Keratinocyte (primary cell): ENCODE measurements at regions not wholly inside any gene's neighbourhood (a gene's known extent, or its start where the extent isn't known, plus 50 kb on each side); places are given as distances from the start of the nearest gene placed in this dataset.
A peak's percentile ranks its signal among the peaks of the same experiment; 100 is the strongest.

ENCODE experiments used
- DNase-seq: peaks from one replicate; pipeline ENCODE4 v3.0.0-alpha.2; 2011; ENCODE audit warnings: low read depth, missing footprints, low spot score
- FAIRE-seq: peaks from 2 replicates; lab custom pipeline; 2011; peaks lifted over from hg19 to GRCh38; lab: Jason Lieb, UNC
- H2AFZ ChIP-seq: 2 replicates; pipeline ENCODE4 v1.6.0; 2012; ENCODE audit warnings: low read length, control low read depth, inconsistent platforms; ENCODE audit not compliant: control insufficient read depth
- H3K27ac ChIP-seq: 2 replicates; pipeline ENCODE4 v1.5.1; 2011; ENCODE audit warnings: low read length; ENCODE audit not compliant: control insufficient read depth, insufficient read depth
- H3K27me3 ChIP-seq: 3 replicates; pipeline ENCODE4 v1.6.0; 2011; ENCODE audit warnings: low read length; ENCODE audit not compliant: control insufficient read depth, insufficient read depth; ENCODE audit errors: extremely low read depth
- H3K36me3 ChIP-seq, 2 experiments: 2 replicates in 1 of 2; 3 replicates in 1 of 2; pipeline ENCODE4 v1.5.1; 2011; ENCODE audit warnings: low read length in 2 of 2, mild to moderate bottlenecking in 1 of 2; ENCODE audit not compliant: control insufficient read depth in 2 of 2, insufficient read depth in 2 of 2; ENCODE audit errors: extremely low read depth in 1 of 2
- H3K4me1 ChIP-seq: 3 replicates; pipeline ENCODE4 v1.5.1; 2011; ENCODE audit warnings: low read length; ENCODE audit not compliant: control insufficient read depth, insufficient read depth; ENCODE audit errors: extremely low read depth
- H3K4me2 ChIP-seq: 3 replicates; pipeline ENCODE4 v1.6.0; 2011; ENCODE audit warnings: low read depth, low read length; ENCODE audit not compliant: control insufficient read depth, insufficient read depth; ENCODE audit errors: extremely low read depth
- H3K4me3 ChIP-seq, 3 experiments: fragments of 200-600 bp in 1 of 3; sonication (generic) in 1 of 3; 2 replicates in 2 of 3; 3 replicates in 1 of 3; pipeline ENCODE4 v1.5.1; 2011 to 2016; ENCODE audit warnings: low read length in 3 of 3, mild to moderate bottlenecking in 3 of 3, control low read depth in 2 of 3, inconsistent platforms in 1 of 3, low read depth in 1 of 3, mixed read lengths in 1 of 3, mixed run types in 1 of 3, moderate library complexity in 1 of 3; ENCODE audit not compliant: control insufficient read depth in 2 of 3, insufficient read depth in 2 of 3; ENCODE audit errors: extremely low read depth in 1 of 3
- H3K79me2 ChIP-seq: 2 replicates; pipeline ENCODE4 v1.6.0; 2012; ENCODE audit warnings: low read length; ENCODE audit not compliant: control insufficient read depth, insufficient read depth
- H3K9ac ChIP-seq: 3 replicates; pipeline ENCODE4 v1.6.0; 2011; ENCODE audit warnings: low read length; ENCODE audit not compliant: control insufficient read depth, insufficient read depth; ENCODE audit errors: extremely low read depth
- H3K9me1 ChIP-seq: 3 replicates; pipeline ENCODE4 v1.6.0; 2011; ENCODE audit warnings: low read length; ENCODE audit not compliant: control insufficient read depth, insufficient read depth; ENCODE audit errors: extremely low read depth
- H3K9me3 ChIP-seq: 2 replicates; pipeline ENCODE4 v1.5.1; 2012; ENCODE audit warnings: low read depth, low read length; ENCODE audit not compliant: control insufficient read depth
- H4K20me1 ChIP-seq: 3 replicates; pipeline ENCODE4 v1.6.0; 2011; ENCODE audit warnings: low read length; ENCODE audit not compliant: control insufficient read depth, insufficient read depth; ENCODE audit errors: extremely low read depth
- EZH2 ChIP-seq: IDR thresholded peaks from one replicate; pipeline ENCODE4 v1.6.1; 2012; ENCODE audit warnings: inconsistent platforms, mild to moderate bottlenecking, low read length, moderate library complexity
- dilution Hi-C: fragments of 300-500 bp; cut with MboI; formaldehyde crosslinking; loops from one replicate; pipeline ENCODE4 v1.7.0; 2020; ENCODE audit warnings: low sequenced_read_pairs; ENCODE audit not compliant: extremely low pct_ligation_motif_present
- TF ChIP-seq, protein P1 (sequence below), 3 experiments: IDR thresholded peaks in 1 of 3; conservative IDR thresholded peaks in 1 of 3; optimal IDR thresholded peaks in 1 of 3; 2 replicates in 2 of 3; 3 replicates in 1 of 3; pipeline versions ENCODE3 to v1.5.1; 2011; ENCODE audit warnings: low read length in 3 of 3, mild to moderate bottlenecking in 3 of 3, moderate library complexity in 2 of 3, control low read depth in 1 of 3, inconsistent platforms in 1 of 3; ENCODE audit not compliant: insufficient read depth in 2 of 3; ENCODE audit errors: extremely low read depth in 1 of 3

DNA sequence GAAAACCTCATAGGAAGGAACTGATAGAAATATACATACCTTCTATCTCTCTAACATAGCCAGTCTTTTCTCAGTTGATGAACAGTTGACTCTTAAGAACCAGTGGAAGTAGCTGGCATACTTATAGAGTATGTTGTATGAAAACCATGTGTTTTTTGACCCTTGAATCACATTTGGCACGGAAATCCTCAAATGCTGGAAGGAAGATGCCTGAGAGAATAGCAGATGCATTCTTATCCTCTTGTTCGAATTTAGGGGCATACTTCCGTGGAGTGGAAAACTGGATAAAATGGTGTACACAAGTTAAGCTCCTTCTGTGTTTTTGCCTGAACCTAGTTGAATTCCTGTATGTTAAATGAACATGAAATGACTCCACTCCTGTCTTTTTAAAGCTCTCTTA is 145.5 kb downstream of the PCDH7 start:
- Histone ChIP-seq H3K4me2 (no peak overlapping the region), H3K9me3 (no peaks in the 10 kb centered on the region), H3K9me1 (no peaks in the 10 kb centered on the region), H3K4me3 (no peak overlapping the region), H3K27ac (no peak overlapping the region), H3K79me2 (no peaks in the 10 kb centered on the region), H2AFZ (no peak overlapping the region), H3K9ac (no peak overlapping the region), H3K36me3 (no peaks in the 10 kb centered on the region), H4K20me1 (no peaks in the 10 kb centered on the region), H3K4me1 (peaks cover 32% of the 10 kb centered on the region), H3K27me3 (no peaks in the 10 kb centered on the region)
- no peak for FAIRE-seq
- no peak for TF ChIP-seq EZH2
- TF ChIP-seq, protein P1, sequence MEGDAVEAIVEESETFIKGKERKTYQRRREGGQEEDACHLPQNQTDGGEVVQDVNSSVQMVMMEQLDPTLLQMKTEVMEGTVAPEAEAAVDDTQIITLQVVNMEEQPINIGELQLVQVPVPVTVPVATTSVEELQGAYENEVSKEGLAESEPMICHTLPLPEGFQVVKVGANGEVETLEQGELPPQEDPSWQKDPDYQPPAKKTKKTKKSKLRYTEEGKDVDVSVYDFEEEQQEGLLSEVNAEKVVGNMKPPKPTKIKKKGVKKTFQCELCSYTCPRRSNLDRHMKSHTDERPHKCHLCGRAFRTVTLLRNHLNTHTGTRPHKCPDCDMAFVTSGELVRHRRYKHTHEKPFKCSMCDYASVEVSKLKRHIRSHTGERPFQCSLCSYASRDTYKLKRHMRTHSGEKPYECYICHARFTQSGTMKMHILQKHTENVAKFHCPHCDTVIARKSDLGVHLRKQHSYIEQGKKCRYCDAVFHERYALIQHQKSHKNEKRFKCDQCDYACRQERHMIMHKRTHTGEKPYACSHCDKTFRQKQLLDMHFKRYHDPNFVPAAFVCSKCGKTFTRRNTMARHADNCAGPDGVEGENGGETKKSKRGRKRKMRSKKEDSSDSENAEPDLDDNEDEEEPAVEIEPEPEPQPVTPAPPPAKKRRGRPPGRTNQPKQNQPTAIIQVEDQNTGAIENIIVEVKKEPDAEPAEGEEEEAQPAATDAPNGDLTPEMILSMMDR (optimal IDR thresholded peaks at IDR 0.05 in 1 of 3, IDR thresholded peaks at IDR 0.05 in 1 of 3, conservative IDR thresholded peaks at IDR 0.05 in 1 of 3; ENCODE audit: extremely low read depth in 1 of 3, insufficient read depth in 2 of 3, low read length in 3 of 3) = no peak
- dilution Hi-C loops = no loop called here
- no peak for DNase-seq

DNA sequence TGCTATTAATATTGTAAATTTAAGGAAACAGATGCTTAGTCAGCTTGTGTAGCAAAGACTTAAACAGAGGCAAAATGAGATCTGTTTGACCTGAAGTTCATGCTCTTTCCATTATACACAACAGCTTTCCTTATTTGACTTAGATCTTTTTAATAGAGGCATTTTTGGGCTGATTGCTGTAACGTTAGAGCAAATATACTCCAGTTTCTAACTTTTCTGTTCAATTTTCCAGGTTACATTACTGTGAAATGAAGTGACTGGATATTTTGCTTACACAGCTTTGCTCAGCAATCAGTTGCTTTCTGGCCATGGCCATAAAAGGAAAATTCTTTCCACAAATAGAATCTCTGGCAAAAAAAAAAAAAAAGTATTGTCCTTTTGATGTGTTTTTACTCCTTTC is 146.2 kb downstream of the PCDH7 start:
- peak overlapping the region in 1 of 3 experiments; percentile 9 for H3K4me3 ChIP-seq
- no peak for TF ChIP-seq EZH2
- TF ChIP-seq, protein P1 (optimal IDR thresholded peaks at IDR 0.05 in 1 of 3, IDR thresholded peaks at IDR 0.05 in 1 of 3, conservative IDR thresholded peaks at IDR 0.05 in 1 of 3; ENCODE audit: extremely low read depth in 1 of 3, insufficient read depth in 2 of 3, low read length in 3 of 3) = no peak
- no peaks in the 10 kb centered on the region for H3K9me3 ChIP-seq
- dilution Hi-C loops = no loop called here
- no peak overlapping the region for H3K9ac ChIP-seq
- FAIRE-seq = peak; percentile 57
- H2AFZ ChIP-seq = no peak overlapping the region
- H3K27me3 ChIP-seq = no peaks in the 10 kb centered on the region
- H3K4me2 ChIP-seq = peak overlapping the region; percentile 57
- no peaks in the 10 kb centered on the region for H4K20me1 ChIP-seq
- DNase-seq = no peak
- H3K36me3 ChIP-seq = no peaks in the 10 kb centered on the region
- peaks cover 2% of the 10 kb centered on the region for H3K9me1 ChIP-seq
- peaks cover 34% of the 10 kb centered on the region for H3K4me1 ChIP-seq
- H3K27ac ChIP-seq = no peak overlapping the region
- H3K79me2 ChIP-seq = no peaks in the 10 kb centered on the region
